ENCODE measurements at regions not wholly inside any gene's neighbourhood (a gene's known extent, or its start where the extent isn't known, plus 50 kb on each side); places are given as distances from the start of the nearest gene placed in this dataset.

- TF ChIP-seq, protein P1, sequence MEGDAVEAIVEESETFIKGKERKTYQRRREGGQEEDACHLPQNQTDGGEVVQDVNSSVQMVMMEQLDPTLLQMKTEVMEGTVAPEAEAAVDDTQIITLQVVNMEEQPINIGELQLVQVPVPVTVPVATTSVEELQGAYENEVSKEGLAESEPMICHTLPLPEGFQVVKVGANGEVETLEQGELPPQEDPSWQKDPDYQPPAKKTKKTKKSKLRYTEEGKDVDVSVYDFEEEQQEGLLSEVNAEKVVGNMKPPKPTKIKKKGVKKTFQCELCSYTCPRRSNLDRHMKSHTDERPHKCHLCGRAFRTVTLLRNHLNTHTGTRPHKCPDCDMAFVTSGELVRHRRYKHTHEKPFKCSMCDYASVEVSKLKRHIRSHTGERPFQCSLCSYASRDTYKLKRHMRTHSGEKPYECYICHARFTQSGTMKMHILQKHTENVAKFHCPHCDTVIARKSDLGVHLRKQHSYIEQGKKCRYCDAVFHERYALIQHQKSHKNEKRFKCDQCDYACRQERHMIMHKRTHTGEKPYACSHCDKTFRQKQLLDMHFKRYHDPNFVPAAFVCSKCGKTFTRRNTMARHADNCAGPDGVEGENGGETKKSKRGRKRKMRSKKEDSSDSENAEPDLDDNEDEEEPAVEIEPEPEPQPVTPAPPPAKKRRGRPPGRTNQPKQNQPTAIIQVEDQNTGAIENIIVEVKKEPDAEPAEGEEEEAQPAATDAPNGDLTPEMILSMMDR (IDR thresholded peaks at IDR 0.05; ENCODE audit: low read length), result no peak
- TF ChIP-seq EZH2 (optimal IDR thresholded peaks at IDR 0.05; ENCODE audit: low read depth, low read length), result no peak
Observed at GRCh38 chr15:45842151-45842550, 207.3 kb downstream of the SQOR start.

Measured in MM.1S (cell line).